Activated gamma-delta T cell treated with Interleukin-2 at 50 U/mL for 16 hours (primary cell): ENCODE measurements at regions not wholly inside any gene's neighbourhood (a gene's known extent, or its start where the extent isn't known, plus 50 kb on each side); places are given as distances from the start of the nearest gene placed in this dataset.
"Not testable (repeated sequence)": the region's sequence is repeated elsewhere in the genome, so short reads cannot be mapped to it uniquely, and the experiment has no call there.

Experiments
- DNase-seq: peaks from one replicate; pipeline ENCODE4 v3.0.0-alpha.2; 2020

DNA sequence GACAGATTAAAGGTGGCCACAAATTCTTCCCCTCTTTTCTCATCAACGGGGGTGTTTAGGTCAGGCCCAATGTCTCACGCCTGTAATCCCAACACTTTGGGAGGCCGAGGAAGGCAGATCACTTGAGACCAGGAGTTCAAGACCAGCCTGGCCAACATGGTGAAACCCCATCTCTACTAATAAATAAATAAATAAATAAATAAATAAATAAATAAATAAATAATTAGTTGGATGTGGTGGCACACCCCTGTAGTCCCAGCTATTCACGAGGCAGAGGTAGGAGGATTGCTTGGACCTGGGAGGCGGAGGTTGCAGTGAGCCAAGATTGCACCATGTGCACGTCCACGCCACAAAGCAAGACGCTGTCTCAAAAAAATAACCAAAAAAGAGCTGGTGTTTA is 180.7 kb downstream of the FASLG start:
- DNase-seq: not testable (repeated sequence)

DNA sequence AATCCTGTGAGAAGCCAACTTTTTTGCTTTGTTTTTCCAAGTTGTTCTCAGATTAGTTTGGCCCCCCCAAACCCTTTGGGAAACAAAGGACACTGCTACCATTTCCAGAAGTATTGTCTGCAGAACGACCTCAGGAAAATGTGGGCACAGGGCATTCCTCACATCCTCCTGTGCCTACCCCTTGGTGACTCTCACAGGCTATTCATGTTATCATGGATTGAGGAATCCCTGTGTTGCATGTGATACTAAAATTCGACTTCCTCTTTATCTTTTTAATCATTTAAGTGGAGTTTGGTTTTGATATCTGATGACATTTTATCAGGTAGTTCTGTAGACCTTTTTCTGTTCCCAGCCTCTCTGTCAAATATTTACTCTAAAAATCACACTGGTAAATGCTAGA is 184.5 kb downstream of the FASLG start:
- DNase-seq: no peak

DNA sequence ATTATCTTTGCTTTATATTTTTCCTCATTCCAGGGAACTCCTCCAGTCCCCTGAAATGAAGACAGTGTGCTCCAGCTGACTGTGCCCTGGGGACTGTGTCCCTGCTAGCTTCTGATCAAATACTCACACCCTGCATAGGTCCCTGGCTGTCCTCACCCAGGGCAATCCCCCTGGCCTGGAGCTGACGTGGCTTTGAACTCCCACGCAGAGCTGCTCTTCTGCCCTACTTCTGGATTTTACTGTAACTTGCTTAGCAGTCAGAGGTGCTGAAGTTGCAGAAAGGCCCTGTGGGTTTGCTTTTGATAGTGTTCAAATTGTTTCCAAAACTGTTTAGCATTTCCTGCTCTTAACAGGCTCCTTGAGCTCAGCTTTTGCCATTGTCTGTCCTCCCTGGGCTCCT is 186.5 kb downstream of the FASLG start:
- peak; percentile 11 for DNase-seq

DNA sequence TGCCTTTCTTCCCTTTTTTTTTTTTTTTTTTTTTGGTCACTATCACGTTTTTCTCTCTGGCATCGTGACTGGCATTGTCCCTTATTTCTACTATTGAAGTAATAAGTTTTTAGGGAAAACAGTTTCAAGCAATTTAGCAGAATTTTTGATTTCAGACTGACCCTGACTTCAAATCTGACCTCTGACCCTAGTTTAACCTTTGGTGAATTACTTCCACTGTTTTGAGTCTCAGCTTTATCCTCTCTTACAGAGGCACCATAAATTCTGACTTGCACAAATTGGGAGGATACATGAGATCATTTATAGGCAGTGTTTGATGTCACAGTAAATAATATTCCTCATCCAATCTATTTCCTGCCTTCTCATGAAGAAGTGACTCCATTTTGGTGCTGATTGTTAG is 187.0 kb downstream of the FASLG start:
- no peak for DNase-seq

DNA sequence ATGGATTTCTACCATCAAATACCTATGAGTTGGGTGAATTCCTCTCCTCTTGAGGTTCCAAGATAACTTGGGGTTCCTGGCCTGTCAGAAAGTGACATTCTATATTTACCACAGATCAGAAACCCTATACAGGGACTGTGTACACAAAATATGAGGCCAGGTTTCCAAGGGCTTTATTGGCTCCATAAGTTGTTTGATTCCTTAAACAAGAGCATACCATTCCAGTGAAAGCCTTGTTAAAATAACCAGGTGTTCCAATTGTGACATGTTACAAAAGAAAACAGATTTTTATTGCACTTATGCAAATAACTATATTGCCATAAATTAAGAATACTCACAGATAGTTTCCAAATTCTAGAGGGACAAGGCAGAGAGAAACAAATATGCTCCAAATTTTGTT is 188.9 kb downstream of the FASLG start:
- DNase-seq: not testable (repeated sequence)

DNA sequence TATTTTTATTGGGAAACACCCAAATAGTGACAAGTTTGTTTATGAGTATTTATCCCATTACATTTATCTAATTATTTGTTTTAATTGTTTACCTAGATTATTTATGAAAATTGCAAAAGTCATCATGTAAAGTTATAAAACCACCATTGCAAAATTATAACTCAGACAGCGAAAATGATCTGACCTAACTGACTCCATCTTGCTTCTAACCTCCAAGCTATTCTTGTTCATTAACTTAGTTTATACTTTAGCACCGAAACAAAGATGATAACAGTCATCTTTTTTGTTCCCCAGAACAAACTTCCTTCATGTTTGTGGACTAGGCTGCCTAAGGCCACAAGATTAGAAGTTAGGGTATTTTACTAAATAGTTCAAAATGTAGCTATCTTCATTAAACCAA is 190.8 kb downstream of the FASLG start:
- DNase-seq: no peak

DNA sequence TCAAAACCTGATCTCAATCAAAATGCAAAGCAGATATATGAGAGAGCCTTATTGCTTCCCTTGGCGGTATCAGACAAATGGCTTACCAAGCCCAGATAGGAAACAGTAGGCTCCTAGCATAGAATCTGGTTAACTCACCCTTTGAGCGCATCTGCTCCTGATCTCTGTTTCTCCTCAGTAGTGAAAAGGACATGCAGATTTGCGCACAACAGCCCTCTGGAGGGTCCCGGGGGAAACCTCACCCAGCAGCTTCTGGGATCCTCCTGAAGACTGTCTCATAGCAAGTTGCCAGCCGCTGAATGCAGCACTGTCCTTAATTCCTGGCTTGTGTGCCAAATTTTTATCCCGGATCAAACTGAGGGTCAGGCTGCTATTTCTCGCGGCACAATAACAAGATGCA is 192.2 kb downstream of the FASLG start:
- no peak for DNase-seq

DNA sequence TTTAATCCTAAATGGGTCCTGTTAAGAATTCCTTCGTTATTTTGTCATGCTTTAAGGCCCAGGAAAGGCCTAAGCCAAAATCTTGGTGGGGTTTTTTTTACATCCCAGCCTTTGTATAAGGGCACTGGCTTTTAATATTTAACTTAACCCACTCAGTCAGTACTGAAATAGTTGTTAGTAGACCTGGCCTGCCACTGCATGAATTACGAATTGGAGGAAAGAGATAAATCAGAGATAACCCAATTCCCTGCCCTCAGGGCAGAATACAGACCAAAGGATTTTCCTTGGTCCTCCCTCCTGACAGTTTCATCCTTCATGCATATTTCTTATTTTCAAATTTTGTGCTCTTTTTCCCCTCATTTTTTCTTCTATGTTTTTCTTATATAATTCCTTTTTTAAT is 193.0 kb downstream of the FASLG start:
- DNase-seq: no peak

DNA sequence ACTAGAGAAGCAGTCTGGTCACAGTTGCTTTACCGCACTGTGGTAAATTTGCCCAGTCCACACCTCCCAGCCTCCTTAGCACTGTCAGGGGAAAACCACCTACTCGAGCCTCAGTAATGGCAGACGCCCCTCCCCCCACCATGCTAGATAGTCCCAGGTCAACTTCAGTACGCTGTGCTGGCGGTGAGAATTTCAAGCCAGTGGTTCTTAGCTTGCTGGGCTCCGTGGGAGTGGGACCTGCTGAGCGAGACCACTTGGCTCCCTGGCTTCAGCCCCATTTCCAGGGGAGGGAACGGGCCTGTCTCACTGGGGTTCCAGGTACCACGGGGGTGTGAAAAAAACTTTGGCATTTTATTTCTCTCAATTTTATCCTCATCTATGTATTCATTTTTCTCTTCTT is 194.8 kb downstream of the TNFSF18 start:
- not testable (repeated sequence) for DNase-seq

DNA sequence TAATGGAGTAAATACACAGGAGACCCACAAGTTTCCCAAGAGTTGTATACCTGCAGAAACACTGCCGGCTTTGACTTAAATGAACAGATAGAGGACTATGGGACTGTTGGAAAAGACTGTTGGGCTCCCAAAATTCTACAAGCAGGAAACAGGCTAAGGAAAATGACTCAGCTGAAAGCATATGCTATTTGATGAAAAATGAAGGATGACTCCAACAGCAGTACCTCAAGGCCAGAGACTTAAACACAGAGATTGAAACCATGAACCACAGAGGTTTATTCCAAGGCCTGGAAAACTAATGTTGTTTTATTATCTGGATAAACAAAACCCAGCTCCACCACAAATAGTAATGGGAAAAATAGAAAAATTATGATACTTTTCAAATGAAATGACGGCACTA is 187.7 kb downstream of the TNFSF18 start:
- no peak for DNase-seq

DNA sequence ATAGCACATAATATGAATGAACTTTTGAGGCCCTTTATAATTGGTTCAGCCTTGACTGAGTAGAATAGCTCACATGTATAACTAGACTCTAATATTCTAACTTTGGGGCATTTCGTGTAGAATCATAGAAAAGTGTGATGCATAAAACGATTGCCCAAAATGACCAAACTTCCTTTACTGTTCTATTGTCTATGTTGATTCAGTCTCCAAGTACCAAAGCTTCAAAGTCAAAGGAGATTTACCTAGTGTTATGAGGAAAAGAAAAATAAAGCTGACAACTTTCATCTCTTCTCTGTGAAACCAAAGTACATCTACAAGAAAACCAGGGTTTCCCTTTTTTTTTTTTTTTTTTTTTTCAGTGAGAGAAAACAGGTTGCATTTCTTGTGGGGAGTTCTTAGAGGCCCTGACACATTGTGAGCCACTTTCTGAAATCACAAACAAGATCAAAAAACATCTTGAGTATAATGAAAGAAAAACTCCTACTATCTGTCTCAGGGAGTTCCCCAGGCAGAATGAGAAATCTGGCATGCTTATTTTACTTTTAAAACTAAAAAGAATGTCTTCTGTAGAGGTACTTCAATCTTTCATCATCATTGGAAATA is 183.4 kb downstream of the TNFSF18 start:
- DNase-seq: no peak

DNA sequence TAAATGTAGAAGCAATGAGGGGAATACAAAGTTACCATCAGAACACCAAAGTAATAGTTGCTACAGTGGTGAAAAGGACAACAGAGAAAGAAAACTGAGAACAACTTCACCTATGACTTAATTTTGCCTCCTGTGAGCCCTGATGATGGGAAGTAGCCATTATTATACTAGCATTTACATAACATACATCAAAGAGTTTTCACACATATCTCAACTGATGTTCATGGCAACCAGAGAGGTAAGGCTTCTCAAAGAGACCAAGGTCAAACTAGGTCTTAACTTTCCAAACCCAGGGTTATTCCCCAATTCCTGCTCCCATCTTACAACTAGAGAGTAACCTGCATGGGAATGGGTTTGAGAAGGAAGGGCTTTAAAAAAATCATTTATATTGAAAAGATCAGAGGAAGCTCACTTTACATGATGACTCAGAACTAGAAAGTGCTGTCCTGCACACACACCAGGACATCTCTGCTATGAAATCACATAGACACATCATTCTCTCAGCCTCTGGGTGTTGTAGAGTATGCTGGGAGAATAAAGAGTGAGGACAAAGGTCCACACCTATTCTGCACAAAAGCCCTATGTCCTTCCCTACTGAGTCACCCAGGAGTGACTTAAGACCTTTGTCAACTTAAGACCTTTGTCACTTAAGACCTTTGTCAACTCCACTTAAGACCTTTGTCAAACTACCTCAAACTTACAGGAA is 179.7 kb downstream of the TNFSF18 start:
- DNase-seq: no peak

DNA sequence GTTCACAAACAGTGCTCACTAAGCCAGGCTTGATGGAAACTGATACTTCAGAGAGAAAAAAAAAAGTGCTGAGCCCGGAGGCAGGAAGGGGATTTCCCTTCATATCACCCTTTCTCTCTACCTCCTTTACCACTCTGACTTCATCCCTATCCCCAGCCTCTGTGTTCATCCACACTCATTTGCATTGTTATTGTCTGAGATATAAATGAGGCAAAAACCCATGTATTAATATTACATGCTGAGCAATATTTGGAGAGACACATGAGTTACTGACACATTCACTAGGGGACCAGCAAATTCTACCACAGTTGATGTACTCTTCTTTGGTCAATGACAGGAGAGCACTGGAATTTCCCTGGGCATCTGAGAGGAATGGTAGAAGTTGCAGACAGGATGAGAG is 175.8 kb downstream of the TNFSF18 start:
- DNase-seq: no peak

DNA sequence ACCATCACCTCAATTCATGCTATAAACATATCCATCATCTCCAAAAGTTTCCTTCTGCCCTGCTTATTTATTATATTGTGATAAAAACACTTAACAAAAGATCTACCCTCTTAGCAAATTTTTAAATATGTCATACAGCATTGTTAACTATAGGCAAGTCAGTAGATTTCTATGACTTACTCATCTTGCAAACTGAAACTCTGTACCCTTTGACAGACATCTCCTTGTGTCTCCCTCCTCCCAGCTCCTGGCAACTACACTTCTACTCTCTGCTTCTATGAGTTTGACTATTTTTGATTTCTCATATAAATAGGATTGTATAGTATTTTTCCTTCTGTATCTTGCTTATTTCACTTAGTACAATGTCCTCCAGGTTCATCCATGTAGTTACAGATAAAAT is 174.8 kb downstream of the TNFSF18 start:
- no peak for DNase-seq

DNA sequence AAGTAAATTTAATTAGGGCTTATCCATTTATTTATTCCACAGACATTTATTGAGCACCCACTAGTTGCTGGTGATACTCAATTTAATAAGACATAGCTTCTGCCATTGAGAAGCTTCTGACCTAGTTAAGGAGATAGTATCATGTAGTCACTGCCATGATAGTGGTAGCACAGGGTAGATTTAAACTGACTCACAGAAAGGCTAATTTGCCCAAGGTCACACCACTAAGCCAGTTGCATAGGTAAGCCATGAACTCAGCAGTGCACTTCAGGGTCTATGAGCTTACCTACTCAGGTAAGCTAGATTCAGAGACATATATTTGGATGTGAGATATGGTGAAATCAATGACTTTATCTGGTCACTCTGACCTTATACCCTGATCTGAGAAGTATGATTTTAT is 168.4 kb downstream of the TNFSF18 start:
- DNase-seq: no peak

DNA sequence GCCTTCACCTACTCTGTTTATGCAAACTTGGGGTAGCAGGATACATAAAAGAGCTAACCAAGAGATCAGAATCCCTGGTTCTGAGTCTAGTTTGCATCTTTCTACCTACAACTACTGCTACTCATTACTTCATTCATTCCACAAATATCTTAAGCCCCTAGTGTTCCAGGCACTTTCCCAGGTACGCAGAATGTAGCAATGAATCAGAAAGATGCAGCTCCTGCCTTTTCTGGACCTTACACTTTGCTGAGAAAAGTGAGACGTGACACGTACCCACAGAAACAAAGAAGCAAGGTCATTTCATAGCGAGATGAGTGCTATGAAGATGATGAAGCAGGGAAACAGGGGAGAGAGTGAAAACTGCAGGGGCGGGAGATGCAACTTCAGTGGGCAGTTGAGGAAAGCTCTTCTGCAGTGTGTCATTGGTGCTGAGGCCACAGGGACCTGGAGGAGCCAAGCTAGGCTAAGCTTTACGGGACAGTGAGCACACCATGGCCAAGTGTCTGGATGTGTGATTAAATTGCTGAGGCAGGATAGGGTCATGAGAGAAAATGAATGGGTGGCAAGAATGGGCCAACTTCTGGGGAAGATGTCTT is 167.9 kb downstream of the TNFSF18 start:
- DNase-seq: no peak

DNA sequence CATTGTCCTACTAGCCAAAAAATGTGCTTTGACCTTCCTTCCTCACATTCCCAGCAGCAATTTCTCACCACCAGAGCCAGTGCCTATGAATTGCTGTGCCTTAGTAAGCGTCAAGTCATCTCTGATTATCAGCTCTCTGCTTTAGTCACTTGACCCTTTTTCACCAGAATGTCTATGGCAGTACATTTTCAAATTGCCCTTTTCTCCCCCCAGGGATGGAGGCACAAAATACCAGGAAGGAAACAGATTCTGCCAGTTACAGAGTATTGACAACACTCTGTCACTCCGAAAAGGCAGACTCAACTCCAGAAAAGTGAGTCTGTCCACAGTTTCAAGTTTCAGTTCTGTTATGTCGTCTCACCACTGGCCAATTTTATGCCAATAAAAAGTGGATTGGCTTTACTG is 167.4 kb downstream of the TNFSF18 start:
- DNase-seq: no peak

DNA sequence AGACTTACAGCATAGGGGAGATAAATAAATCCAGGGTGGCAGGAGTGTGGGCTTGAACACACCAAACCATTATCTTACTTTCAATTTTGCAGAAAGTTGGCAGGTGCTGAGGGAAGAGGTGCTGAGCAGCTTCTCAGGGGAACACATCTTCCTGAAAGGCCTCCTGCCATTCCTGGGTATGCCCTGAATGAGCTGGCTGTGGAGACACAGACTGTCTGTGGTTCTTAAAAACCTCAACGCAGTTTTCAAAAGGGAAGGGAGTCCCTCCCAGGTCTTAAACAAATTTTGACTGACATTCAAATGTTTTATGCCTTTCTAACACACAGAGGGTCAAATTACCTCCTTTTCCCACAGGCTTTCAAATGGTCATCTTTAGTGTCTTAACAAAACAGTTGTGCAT is 166.9 kb downstream of the TNFSF18 start:
- no peak for DNase-seq

DNA sequence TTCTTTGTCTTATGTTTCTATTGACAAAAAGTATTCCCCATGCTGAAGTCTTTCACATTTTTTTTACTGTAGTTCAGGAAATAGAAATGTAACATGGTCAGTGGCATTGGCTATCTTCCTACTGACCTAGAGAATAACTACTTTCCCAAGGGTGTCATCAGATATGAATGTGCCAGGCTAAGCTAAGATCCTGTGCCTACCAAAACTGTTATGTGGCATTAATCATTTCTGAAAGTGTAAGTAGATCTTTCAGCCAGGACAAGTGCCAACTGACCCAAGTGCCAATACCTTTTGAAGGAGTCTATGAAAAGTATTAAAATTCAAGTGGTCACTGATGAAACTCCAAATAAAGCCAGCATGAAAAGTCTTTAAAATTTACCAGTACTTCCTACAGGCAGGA is 165.3 kb downstream of the TNFSF18 start:
- DNase-seq: no peak

DNA sequence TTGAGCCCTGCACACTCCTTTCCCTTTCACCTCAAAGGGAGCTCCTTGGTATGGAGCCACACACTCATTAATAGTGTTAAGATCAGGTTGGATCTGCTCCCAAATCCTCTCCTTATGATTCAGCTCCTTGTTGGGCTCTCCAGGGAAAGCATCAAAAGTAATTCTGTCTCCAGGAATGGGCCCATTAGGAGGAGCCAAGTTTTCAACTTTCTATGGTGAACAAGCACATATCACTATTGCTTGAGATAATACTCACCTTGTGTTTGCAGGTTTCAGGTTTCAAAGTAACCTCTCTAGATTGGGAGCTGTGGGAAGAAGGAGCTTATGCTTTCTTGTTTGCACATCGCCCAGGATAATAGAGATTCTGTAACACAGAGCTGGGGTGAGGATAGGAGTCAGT is 164.8 kb downstream of the TNFSF18 start:
- DNase-seq: no peak

DNA sequence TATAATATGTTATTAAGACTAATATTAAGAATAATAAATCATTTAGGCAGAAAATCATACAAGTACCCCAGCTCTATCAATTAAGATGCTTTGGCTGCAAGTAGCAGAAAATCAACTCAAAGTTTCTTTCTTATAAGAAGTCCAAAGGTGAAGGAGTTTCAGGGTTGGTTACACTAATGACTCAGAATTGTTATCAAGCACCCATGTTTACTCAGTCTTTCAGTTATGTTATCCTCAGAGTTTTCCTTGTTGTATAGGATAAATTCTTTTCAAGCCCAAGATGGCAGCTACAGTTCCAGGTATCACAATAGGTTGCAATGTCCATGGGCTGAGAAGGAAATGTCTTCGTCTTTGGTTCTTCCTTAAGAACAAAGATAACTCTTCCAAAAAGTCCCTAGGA is 163.6 kb downstream of the TNFSF18 start:
- no peak for DNase-seq

DNA sequence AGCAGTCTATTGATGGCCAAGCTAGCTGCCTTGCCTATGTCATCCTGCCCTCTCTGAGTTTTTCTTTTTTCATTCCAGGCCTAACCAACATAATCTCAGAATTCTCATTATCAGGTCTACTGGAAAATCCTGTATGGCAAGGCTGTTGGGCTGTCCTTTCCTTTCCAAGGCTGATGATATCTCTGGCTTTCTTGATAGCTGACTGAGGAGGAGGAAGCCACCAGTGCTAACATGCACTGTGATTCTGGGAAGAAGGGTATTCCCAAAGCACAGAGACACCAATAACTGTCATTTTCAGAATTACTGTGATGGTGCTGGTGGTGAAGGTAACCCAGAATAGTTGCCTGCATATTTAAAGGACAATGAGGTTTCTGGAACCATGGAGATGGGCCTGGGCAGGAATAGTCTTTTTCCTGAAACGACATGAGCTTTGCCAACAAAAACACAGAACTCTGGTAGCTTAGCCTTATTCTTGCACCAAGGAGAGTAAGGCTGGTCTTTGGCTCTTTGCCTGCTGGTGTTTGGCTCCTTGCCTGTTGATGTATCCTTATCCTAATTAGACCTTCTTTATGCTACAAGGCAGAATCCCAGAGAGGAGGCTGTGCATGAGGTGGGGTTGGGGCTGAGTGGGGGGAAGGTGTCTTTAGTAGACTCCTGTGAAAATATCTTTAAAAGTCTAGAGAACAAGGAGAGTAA is 157.4 kb downstream of the TNFSF18 start:
- DNase-seq: no peak

DNA sequence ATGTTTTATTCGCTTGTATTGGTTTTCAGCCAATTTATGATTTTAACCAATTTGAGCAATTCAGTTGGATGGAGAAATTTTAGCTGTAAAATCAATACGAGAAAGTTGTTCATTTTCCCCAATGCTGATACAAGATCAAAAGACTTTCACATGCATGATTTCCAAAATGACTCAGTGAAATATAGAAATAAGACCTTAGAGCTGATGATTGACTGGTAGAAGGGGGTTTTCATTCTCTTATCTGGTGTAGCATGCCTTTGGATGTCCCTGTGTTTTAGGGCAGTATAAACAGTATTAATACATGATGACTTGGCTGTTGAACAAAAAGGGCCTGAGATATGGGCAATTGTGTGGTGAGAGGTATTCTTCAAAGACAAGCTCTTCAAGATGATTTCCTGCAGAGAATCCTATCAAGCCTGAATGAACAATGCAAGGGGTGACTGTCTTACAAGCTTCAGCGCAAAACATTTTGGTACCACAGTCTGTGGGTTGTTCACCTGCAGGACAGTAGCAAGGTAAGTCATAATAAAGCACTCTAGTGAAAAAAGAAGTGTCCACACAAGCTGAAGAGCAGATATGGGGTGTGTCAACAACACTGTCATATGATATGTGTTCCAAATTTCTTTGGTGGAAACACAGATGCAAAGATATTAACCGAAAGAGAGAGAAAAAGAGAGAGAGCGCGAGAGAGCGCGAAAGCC is 156.2 kb downstream of the TNFSF18 start:
- no peak for DNase-seq
